GM12878 (cell line): ENCODE measurements at regions not wholly inside any gene's neighbourhood (a gene's known extent, or its start where the extent isn't known, plus 50 kb on each side); places are given as distances from the start of the nearest gene placed in this dataset.

Source experiments
- ATAC-seq: fragments of 200-7000 bp; cut with Tn5 transposase; 3 replicates; pipeline ENCODE4 v1.9.1; 2020; ENCODE audit warnings: mild to moderate bottlenecking, moderate library complexity
- BruUV-seq: library from RNA; stranded (reverse); fragments of 400-500 nt; replicated peaks from 2 replicates; lab custom pipeline; 2021; lab: Mats Ljungman, UMichigan
- CTCF ChIA-PET: fragments of 300-600 bp; sonication (Branson Sonifier 250); formaldehyde crosslinking; extraction: SDS; loops from one replicate; lab custom pipeline; 2021; ENCODE audit warnings: inconsistent platforms; lab: Yijun Ruan, JAX
- POLR2A ChIA-PET: fragments of 350-600 bp; formaldehyde crosslinking; extraction: SDS; loops from one replicate; lab custom pipeline; 2021; ENCODE audit warnings: inconsistent platforms; lab: Charles Lee
- RAD21 ChIA-PET: fragments of 300-600 bp; sonication (Branson Sonifier 250); formaldehyde crosslinking; loops from one replicate; lab custom pipeline; 2023; ENCODE audit warnings: antibody characterized with exemption; ENCODE audit not compliant: unreplicated experiment; lab: Charles Lee
- SMC1A ChIA-PET: fragments of 300-600 bp; sonication (Branson Sonifier 250); formaldehyde crosslinking; loops from one replicate; lab custom pipeline; 2023; ENCODE audit not compliant: unreplicated experiment, uncharacterized antibody; lab: Charles Lee
- DNase-seq: peaks from one replicate; pipeline ENCODE4 v3.0.0-alpha.2; 2011; ENCODE audit warnings: low read depth, low spot score
- FAIRE-seq: peaks from 3 replicates; lab custom pipeline; 2011; peaks lifted over from hg19 to GRCh38; lab: Jason Lieb, UNC
- H2AFZ ChIP-seq: 2 replicates; pipeline ENCODE4 v1.6.0; 2011; ENCODE audit warnings: low read depth, low read length, control low read depth; ENCODE audit not compliant: control insufficient read depth
- H3K27ac ChIP-seq: 2 replicates; pipeline ENCODE4 v1.5.1; 2011; ENCODE audit warnings: control low read depth; ENCODE audit not compliant: control insufficient read depth, insufficient read depth
- H3K27me3 ChIP-seq, 2 experiments: replicated peaks in 1 of 2; 2 replicates each; pipeline versions ENCODE4 v1.6.0 to v1.6.1; 2011; ENCODE audit warnings: low read length in 1 of 2; ENCODE audit not compliant: control insufficient read depth in 2 of 2, insufficient read depth in 2 of 2
- H3K36me3 ChIP-seq, 2 experiments: 2 replicates each; pipeline ENCODE4 v1.5.1; 2011; ENCODE audit warnings: low read length in 1 of 2; ENCODE audit not compliant: control insufficient read depth in 2 of 2, insufficient read depth in 2 of 2
- H3K4me1 ChIP-seq: 2 replicates; pipeline ENCODE4 v1.6.1; 2011; ENCODE audit warnings: mild to moderate bottlenecking, low read length, moderate library complexity, mixed read lengths; ENCODE audit not compliant: control insufficient read depth, insufficient read depth
- H3K4me2 ChIP-seq: 2 replicates; pipeline ENCODE4 v1.6.0; 2011; ENCODE audit warnings: control low read depth; ENCODE audit not compliant: control insufficient read depth, insufficient read depth
- H3K4me3 ChIP-seq: fragments of 200-600 bp; sonication (generic); 2 replicates; pipeline ENCODE4 v1.5.1; 2016
- H3K79me2 ChIP-seq: 2 replicates; pipeline ENCODE4 v1.6.0; 2011; ENCODE audit warnings: low read length; ENCODE audit not compliant: control insufficient read depth, insufficient read depth
- H3K9ac ChIP-seq: 2 replicates; pipeline ENCODE4 v1.8.0; 2011; ENCODE audit warnings: low read length, control low read depth, mixed read lengths; ENCODE audit not compliant: control insufficient read depth, insufficient read depth
- H3K9me3 ChIP-seq: replicated peaks from 3 replicates; pipeline ENCODE4 v1.5.1; 2011; ENCODE audit warnings: mild to moderate bottlenecking, low read length; ENCODE audit not compliant: control insufficient read depth, insufficient read depth
- H4K20me1 ChIP-seq: 2 replicates; pipeline ENCODE4 v1.6.0; 2011; ENCODE audit not compliant: control insufficient read depth, insufficient read depth
- BCLAF1 ChIP-seq: fragments of 450-650 bp; IDR thresholded peaks from 2 replicates; pipeline ENCODE4 v1.6.1; 2017; ENCODE audit warnings: antibody characterized with exemption, mild to moderate bottlenecking, moderate library complexity
- CBX3 ChIP-seq: fragments of 200-600 bp; sonication (generic); IDR thresholded peaks from 2 replicates; pipeline ENCODE4 v1.6.1; 2016; ENCODE audit warnings: low read depth, borderline replicate concordance
- CREB1 ChIP-seq: IDR thresholded peaks from 2 replicates; pipeline ENCODE4 v1.6.1; 2012; ENCODE audit warnings: low read depth, mild to moderate bottlenecking, inconsistent platforms
- GATAD2B ChIP-seq: fragments of 450-650 bp; conservative IDR thresholded peaks from 2 replicates; pipeline ENCODE4 v1.6.1; 2017; ENCODE audit warnings: low read depth, mild to moderate bottlenecking, moderate library complexity
- HDAC6 ChIP-seq: fragments of 200-600 bp; sonication (generic); IDR thresholded peaks from one replicate; pipeline ENCODE4 v1.8.0; 2017; ENCODE audit warnings: antibody characterized with exemption; ENCODE audit not compliant: unreplicated experiment
- JUND ChIP-seq: IDR thresholded peaks from 2 replicates; pipeline ENCODE4 v1.6.1; 2012; ENCODE audit warnings: low read depth, mild to moderate bottlenecking, low read length, improper control_type of control experiment, moderate library complexity
- NKRF ChIP-seq: fragments of 450-650 bp; conservative IDR thresholded peaks from 2 replicates; pipeline ENCODE4 v1.6.1; 2017; ENCODE audit warnings: mild to moderate bottlenecking, moderate library complexity
- NR2C1 ChIP-seq: fragments of 450-650 bp; IDR thresholded peaks from 2 replicates; pipeline ENCODE4 v1.6.1; 2017; ENCODE audit warnings: antibody characterized with exemption, mild to moderate bottlenecking, moderate library complexity
- PAX8 ChIP-seq: fragments of 450-650 bp; IDR thresholded peaks from 2 replicates; pipeline ENCODE4 v1.6.1; 2017; ENCODE audit warnings: mild to moderate bottlenecking, moderate library complexity
- SP1 ChIP-seq: IDR thresholded peaks from one replicate; pipeline ENCODE4 v1.6.1; 2011; ENCODE audit warnings: low read depth, low read length
- USF1 ChIP-seq: IDR thresholded peaks from 2 replicates; pipeline ENCODE4 v1.6.1; 2011; ENCODE audit warnings: borderline replicate concordance, low read depth, mild to moderate bottlenecking, moderate library complexity, mixed read lengths, low read length; ENCODE audit not compliant: insufficient read depth; ENCODE audit errors: extremely low read length
- ZBED1 ChIP-seq: IDR thresholded peaks from 2 replicates; pipeline ENCODE4 v1.6.1; 2016; ENCODE audit warnings: borderline replicate concordance
- ZNF592 ChIP-seq: fragments of 450-650 bp; IDR thresholded peaks from 2 replicates; pipeline ENCODE4 v1.6.1; 2017; ENCODE audit warnings: mild to moderate bottlenecking, moderate library complexity
- WGBS: methylation state at CpG from one replicate; pipeline ENCODE4 v1.1.6; 2016; ENCODE audit warnings: low lambda C conversion rate; ENCODE audit not compliant: insufficient replicate concordance, insufficient coverage; ENCODE audit errors: missing lambda C conversion rate; 5-methylcytosine and 5-hydroxymethylcytosine counted together
- in situ Hi-C: fragments of 300-500 bp; cut with MboI; formaldehyde crosslinking; loops from 9 replicates; pipeline ENCODE4 v1.14.3; 2018; ENCODE audit warnings: mixed read lengths
- intact Hi-C: fragments of 100-400 bp; cut with micrococcal nuclease; formaldehyde crosslinking; loops from one replicate; pipeline ENCODE4 v1.14.2; 2022; ENCODE audit not compliant: unreplicated experiment

GRCh38 chr2:164187121-164187520, 434.2 kb downstream of the GRB14 start:
- ATAC-seq, result no peak
- ChIA-PET SMC1A (no interaction called here), POLR2A (no interaction called here), RAD21 (no interaction called here), CTCF (no interaction called here)
- no peaks in the 10 kb centered on the region for H4K20me1 ChIP-seq
- H3K9me3 ChIP-seq, result no peaks in the 10 kb centered on the region
- no peaks in the 10 kb centered on the region for H3K36me3 ChIP-seq
- no peak overlapping the region for H3K9ac ChIP-seq
- no peak overlapping the region for H2AFZ ChIP-seq
- H3K4me3 ChIP-seq, result no peak overlapping the region
- H3K4me2 ChIP-seq, result no peak overlapping the region
- DNase-seq, result no peak
- H3K79me2 ChIP-seq, result no peaks in the 10 kb centered on the region
- intact Hi-C loops (no loop called here), in situ Hi-C loops (no loop called here)
- WGBS, result 36% methylated on average over 4 of the region's 4 CpGs
- TF ChIP-seq PAX8 (no peak), SP1 (no peak), USF1 (no peak), ZBED1 (no peak), GATAD2B (no peak), CBX3 (no peak), CREB1 (no peak), NR2C1 (no peak), HDAC6 (no peak), JUND (no peak), NKRF (no peak), ZNF592 (no peak), BCLAF1 (no peak)
- H3K4me1 ChIP-seq, result no peaks in the 10 kb centered on the region
- no peak for FAIRE-seq
- no peak overlapping the region for H3K27ac ChIP-seq
- BruUV-seq, result no TSS peak
- no peaks in the 10 kb centered on the region; a peak in 1 of 4 replicates for H3K27me3 ChIP-seq
